ENCODE measurements at regions not wholly inside any gene's neighbourhood (a gene's known extent, or its start where the extent isn't known, plus 50 kb on each side); places are given as distances from the start of the nearest gene placed in this dataset.
A peak's percentile ranks its signal among the peaks of the same experiment; 100 is the strongest.

- no peak overlapping the region for H3K4me3 ChIP-seq (ENCODE audit: low read depth, poor library complexity, severe bottlenecking)
- intact Hi-C loops (cut with DNase I; ENCODE audit: low total_unique reads) = no loop called here
- DNase-seq (ENCODE audit: low spot score in 2 of 2) = no peak
- TF ChIP-seq, protein P1, sequence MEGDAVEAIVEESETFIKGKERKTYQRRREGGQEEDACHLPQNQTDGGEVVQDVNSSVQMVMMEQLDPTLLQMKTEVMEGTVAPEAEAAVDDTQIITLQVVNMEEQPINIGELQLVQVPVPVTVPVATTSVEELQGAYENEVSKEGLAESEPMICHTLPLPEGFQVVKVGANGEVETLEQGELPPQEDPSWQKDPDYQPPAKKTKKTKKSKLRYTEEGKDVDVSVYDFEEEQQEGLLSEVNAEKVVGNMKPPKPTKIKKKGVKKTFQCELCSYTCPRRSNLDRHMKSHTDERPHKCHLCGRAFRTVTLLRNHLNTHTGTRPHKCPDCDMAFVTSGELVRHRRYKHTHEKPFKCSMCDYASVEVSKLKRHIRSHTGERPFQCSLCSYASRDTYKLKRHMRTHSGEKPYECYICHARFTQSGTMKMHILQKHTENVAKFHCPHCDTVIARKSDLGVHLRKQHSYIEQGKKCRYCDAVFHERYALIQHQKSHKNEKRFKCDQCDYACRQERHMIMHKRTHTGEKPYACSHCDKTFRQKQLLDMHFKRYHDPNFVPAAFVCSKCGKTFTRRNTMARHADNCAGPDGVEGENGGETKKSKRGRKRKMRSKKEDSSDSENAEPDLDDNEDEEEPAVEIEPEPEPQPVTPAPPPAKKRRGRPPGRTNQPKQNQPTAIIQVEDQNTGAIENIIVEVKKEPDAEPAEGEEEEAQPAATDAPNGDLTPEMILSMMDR (IDR thresholded peaks at IDR 0.05) = no peak
- no peak for TF ChIP-seq POLR2A (IDR thresholded peaks at IDR 0.05)
Measured at GRCh38 chr9:80811003-80811402, 878.3 kb downstream of the TLE1 start.

GRCh38 chr9:80806671-80807070 lies 882.7 kb downstream of the TLE1 start:
- DNase-seq (ENCODE audit: low spot score in 2 of 2) = no peak
- no peak overlapping the region for H3K4me3 ChIP-seq (ENCODE audit: low read depth, poor library complexity, severe bottlenecking)
- TF ChIP-seq POLR2A (IDR thresholded peaks at IDR 0.05) = no peak
- TF ChIP-seq, protein P1 (IDR thresholded peaks at IDR 0.05) = no peak
- intact Hi-C loops (cut with DNase I; ENCODE audit: low total_unique reads) = no loop called here

DNA sequence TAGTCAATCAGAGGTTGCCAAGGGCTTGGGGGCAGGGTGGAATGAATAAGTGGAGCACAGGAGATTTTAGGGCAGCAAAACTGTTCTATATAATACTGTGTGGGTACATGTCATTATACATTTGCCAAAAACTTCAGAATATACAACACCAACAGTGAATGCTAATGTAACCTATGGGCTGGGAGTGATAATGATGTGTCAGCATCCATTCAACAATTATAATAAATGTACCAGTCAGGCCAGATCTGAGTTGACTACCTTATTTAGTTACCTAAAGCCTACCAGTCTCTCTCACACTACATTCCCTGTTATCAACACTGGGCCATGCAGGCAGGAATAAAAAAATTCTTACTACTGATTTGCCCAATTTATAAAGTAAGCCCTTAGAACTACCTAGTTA lies 884.5 kb downstream of the TLE1 start:
- no peak overlapping the region for H3K4me3 ChIP-seq (ENCODE audit: low read depth, poor library complexity, severe bottlenecking)
- no peak for DNase-seq (ENCODE audit: low spot score in 2 of 2)
- intact Hi-C loops (cut with DNase I; ENCODE audit: low total_unique reads) = no loop called here
- no peak for TF ChIP-seq POLR2A (IDR thresholded peaks at IDR 0.05)
- TF ChIP-seq, protein P1 (IDR thresholded peaks at IDR 0.05) = no peak

DNA sequence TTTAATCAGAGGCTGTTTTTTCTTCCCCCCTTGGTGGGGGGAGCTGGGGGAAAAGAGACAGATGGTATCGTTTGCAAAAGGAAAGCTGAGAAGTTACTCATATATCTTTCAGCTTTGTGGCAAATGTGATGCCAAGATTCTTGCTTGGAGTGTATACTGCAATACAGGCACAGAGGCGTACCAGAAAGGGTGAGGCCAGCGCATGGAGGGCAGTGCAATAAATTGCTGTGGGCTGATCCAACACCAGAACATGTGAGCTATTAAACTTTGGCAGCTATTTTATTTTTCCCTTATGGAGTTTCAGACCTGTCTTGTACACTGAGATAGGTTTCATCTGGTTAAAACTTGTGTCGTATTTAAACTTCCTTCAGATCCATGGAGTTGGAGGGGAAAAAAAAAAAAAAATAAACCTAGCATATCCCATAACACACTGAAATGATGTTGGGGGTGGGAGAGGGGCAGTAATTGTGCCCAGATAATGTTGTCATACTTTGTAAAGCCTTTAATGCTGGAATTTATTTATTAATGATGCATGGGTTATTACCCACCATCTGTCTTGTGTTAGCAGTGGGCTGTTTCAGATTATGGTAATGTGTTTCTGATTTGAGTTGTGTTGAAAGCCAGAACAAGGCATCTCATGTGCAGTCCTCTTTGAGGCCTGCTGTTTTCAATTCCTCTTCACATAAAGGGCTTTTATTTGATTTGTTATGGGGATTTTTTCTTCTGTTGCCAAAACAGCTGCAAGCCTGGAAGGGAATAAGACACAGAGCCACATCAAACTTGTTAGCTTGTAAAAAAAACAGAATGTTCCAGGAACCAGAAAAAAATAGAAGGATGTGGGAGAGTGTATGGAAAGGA lies 891.3 kb downstream of the TLE1 start:
- no peak overlapping the region for H3K4me3 ChIP-seq (ENCODE audit: low read depth, poor library complexity, severe bottlenecking)
- TF ChIP-seq POLR2A (IDR thresholded peaks at IDR 0.05) = no peak
- TF ChIP-seq, protein P1 (IDR thresholded peaks at IDR 0.05) = no peak
- peak in 1 of 2 donors; percentile 26 for DNase-seq (ENCODE audit: low spot score in 2 of 2)
- 20 to 21% methylated on average over 4 of the region's 4 CpGs for WGBS, 2 donors
- intact Hi-C loops (cut with DNase I; ENCODE audit: low total_unique reads) = no loop called here

DNA sequence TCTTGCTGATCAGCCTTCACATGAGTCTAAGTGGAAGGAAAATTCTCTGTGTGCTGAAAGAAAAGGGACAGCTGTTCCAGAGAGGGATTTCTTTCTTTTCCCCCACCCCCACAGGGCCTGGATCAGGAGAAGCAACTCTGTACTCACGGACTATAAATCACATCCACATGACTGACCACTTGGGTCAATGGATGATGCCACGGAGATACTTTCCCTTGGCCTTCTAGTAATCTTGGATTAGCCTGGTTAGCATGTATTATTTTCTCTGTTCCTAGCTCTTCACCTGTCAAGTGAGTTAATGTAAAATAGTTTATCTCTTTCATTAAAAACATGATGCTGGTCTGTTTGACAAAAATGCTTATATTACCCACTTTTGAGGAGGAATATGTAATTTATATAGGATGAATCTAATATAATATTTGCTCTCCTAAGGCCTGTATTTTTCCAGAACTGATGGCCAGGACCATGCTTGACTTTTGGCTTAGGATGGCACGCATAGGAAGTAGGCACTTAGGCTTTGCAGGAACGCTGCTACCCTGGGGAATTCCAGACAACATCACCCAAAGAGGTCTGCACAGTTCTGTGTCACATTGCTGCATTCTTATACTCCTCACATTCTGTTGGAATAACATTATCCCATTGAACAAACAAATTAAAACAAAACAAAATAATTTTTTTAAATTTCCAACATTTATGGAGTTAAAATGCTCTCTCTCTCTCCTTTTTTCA lies 892.1 kb downstream of the TLE1 start:
- H3K4me3 ChIP-seq (ENCODE audit: low read depth, poor library complexity, severe bottlenecking) = no peak overlapping the region
- DNase-seq (ENCODE audit: low spot score in 2 of 2) = no peak
- TF ChIP-seq, protein P1 (IDR thresholded peaks at IDR 0.05) = no peak
- TF ChIP-seq POLR2A (IDR thresholded peaks at IDR 0.05) = no peak
- 45 to 50% methylated on average over 4 of the region's 4 CpGs for WGBS, 2 donors
- intact Hi-C loops (cut with DNase I; ENCODE audit: low total_unique reads) = no loop called here
